K562 (cell line): ENCODE measurements at regions not wholly inside any gene's neighbourhood (a gene's known extent, or its start where the extent isn't known, plus 50 kb on each side); places are given as distances from the start of the nearest gene placed in this dataset.

Experiments used
- ATAC-seq: fragments of 200-7000 bp; cut with Tn5 transposase; 3 replicates; pipeline ENCODE4 v1.9.1; 2020; ENCODE audit warnings: moderate library complexity
- BruUV-seq: library from RNA; stranded (reverse); fragments of 400-500 nt; replicated peaks from 2 replicates; lab custom pipeline; 2021; lab: Mats Ljungman, UMichigan
- CTCF ChIA-PET: fragments of 300-600 bp; formaldehyde crosslinking; extraction: SDS; loops from one replicate; lab custom pipeline; 2021; ENCODE audit warnings: low intra/inter-chr PET ratio; lab: Yijun Ruan, JAX
- POLR2A ChIA-PET: fragments of 300-600, 350-650 bp; sonication (Branson Sonifier 250); formaldehyde crosslinking; extraction: SDS; loops from one replicate; lab custom pipeline; 2021; ENCODE audit warnings: antibody characterized with exemption, inconsistent platforms; lab: Yijun Ruan, JAX
- DNase-seq, 4 experiments: peaks; one replicate each; pipeline versions ENCODE4 v3.0.0 to v3.0.0-alpha.2; 2011 to 2018; ENCODE audit warnings: low spot score in 3 of 4, mixed read lengths in 3 of 4; ENCODE audit errors: extremely low read depth in 1 of 4
- FAIRE-seq: peaks from 2 replicates; lab custom pipeline; 2011; peaks lifted over from hg19 to GRCh38; lab: Jason Lieb, UNC
- H2AFZ ChIP-seq: 2 replicates; pipeline ENCODE4 v1.6.0; 2011; ENCODE audit warnings: low read depth, low read length, control low read depth, inconsistent platforms
- H3K27ac ChIP-seq: fragments of 200-600 bp; 3 replicates; pipeline ENCODE4 v1.8.0; 2011; ENCODE audit warnings: low read depth, mild to moderate bottlenecking, control low read depth, inconsistent platforms, low read length, moderate library complexity, mixed read lengths; ENCODE audit errors: extremely low read depth
- H3K27me3 ChIP-seq, 2 experiments: fragments of 300-600 bp in 1 of 2; 2 replicates in 1 of 2; 3 replicates in 1 of 2; pipeline versions ENCODE4 v1.6.0 to v1.8.0; 2011; ENCODE audit warnings: inconsistent platforms in 2 of 2, low read length in 2 of 2, mild to moderate bottlenecking in 1 of 2, mixed read lengths in 1 of 2, moderate library complexity in 1 of 2; ENCODE audit not compliant: control insufficient read depth in 2 of 2, insufficient read depth in 2 of 2
- H3K36me3 ChIP-seq: fragments of 300-600 bp; 3 replicates; pipeline ENCODE4 v1.8.0; 2011; ENCODE audit warnings: mild to moderate bottlenecking, low read length, inconsistent platforms; ENCODE audit not compliant: control insufficient read depth, insufficient read depth
- H3K4me1 ChIP-seq, 2 experiments: fragments of 200-600 bp in 1 of 2; replicated peaks in 1 of 2; 2 replicates in 1 of 2; 3 replicates in 1 of 2; pipeline versions ENCODE4 v1.5.1 to v1.8.0; 2011; ENCODE audit warnings: inconsistent platforms in 2 of 2, low read length in 2 of 2, mild to moderate bottlenecking in 1 of 2, mixed read lengths in 1 of 2, moderate library complexity in 1 of 2; ENCODE audit not compliant: control insufficient read depth in 2 of 2, insufficient read depth in 2 of 2
- H3K4me2 ChIP-seq: 2 replicates; pipeline ENCODE4 v1.6.1; 2011; ENCODE audit warnings: low read length, control low read depth, inconsistent platforms, mixed read lengths; ENCODE audit not compliant: insufficient read depth
- H3K4me3 ChIP-seq: fragments of 200-600 bp; sonication (generic), shearing (Covaris generic); 2 replicates; pipeline ENCODE4 v1.5.1; 2016; ENCODE audit warnings: control low read depth, inconsistent platforms
- H3K79me2 ChIP-seq: fragments of 200-600 bp; 3 replicates; pipeline ENCODE4 v1.8.0; 2011; ENCODE audit warnings: low read length, inconsistent platforms; ENCODE audit not compliant: control insufficient read depth, insufficient read depth
- H3K9ac ChIP-seq, 2 experiments: 2 replicates each; pipeline versions ENCODE4 v1.6.0 to v1.6.1; 2011; ENCODE audit warnings: low read depth in 2 of 2, low read length in 2 of 2, control low read depth in 1 of 2, inconsistent platforms in 1 of 2, mild to moderate bottlenecking in 1 of 2, mixed read lengths in 1 of 2; ENCODE audit not compliant: insufficient read depth in 1 of 2
- H3K9me1 ChIP-seq: one replicate; pipeline ENCODE4 v1.6.0; 2011; ENCODE audit warnings: inconsistent platforms, mild to moderate bottlenecking, low read length, moderate library complexity; ENCODE audit not compliant: control insufficient read depth, insufficient read depth
- H3K9me3 ChIP-seq: replicated peaks from 2 replicates; pipeline ENCODE4 v1.5.1; 2011; ENCODE audit warnings: low read depth, low read length, inconsistent platforms; ENCODE audit not compliant: control insufficient read depth, insufficient read depth
- H4K20me1 ChIP-seq: replicated peaks from 2 replicates; pipeline ENCODE4 v1.6.1; 2011; ENCODE audit warnings: low read length, inconsistent platforms, mixed read lengths; ENCODE audit not compliant: control insufficient read depth, insufficient read depth
- ADNP ChIP-seq: fragments of 200-800 bp; sonication (Bioruptor generic); IDR thresholded peaks from 2 replicates; pipeline ENCODE4 v1.6.1; 2016; ENCODE audit warnings: missing genetic modification characterization, missing compliant biosample characterization
- GTF2E2 ChIP-seq: fragments of 200-800 bp; sonication (Bioruptor generic); IDR thresholded peaks from 2 replicates; pipeline ENCODE4 v1.6.1; 2016; ENCODE audit warnings: missing genetic modification characterization, missing compliant biosample characterization
- MCM7 ChIP-seq, 2 experiments: fragments of 450-650 bp; IDR thresholded peaks; 2 replicates each; pipeline ENCODE4 v1.6.1; 2016 to 2018
- MECOM ChIP-seq: fragments of 250-450 bp; sonication (Bioruptor Pico); IDR thresholded peaks from 2 replicates; pipeline ENCODE4 v1.8.0; 2022; ENCODE audit warnings: inconsistent platforms
- ZFX ChIP-seq: sonication (generic); formaldehyde crosslinking; IDR thresholded peaks from 2 replicates; pipeline ENCODE4 v1.8.0; 2022; ENCODE audit warnings: mild to moderate bottlenecking, missing genetic modification reagents, moderate library complexity
- ZNF165 ChIP-seq: fragments of 250-450 bp; sonication (Bioruptor Pico); IDR thresholded peaks from 2 replicates; pipeline ENCODE4 v1.4.0; 2020; ENCODE audit warnings: borderline replicate concordance
- ZNF347 ChIP-seq: fragments of 450-650 bp; formaldehyde crosslinking; IDR thresholded peaks from 2 replicates; pipeline ENCODE4 v1.4.0; 2020; ENCODE audit warnings: low read depth, mild to moderate bottlenecking, moderate library complexity
- ZNF589 ChIP-seq: fragments of 200-800 bp; sonication (Bioruptor generic); IDR thresholded peaks from 2 replicates; pipeline ENCODE4 v1.6.1; 2016; ENCODE audit warnings: low read depth, missing genetic modification characterization, missing compliant biosample characterization
- ZNF830 ChIP-seq: fragments of 250-450 bp; sonication (Bioruptor Pico); IDR thresholded peaks from 2 replicates; pipeline ENCODE4 v1.5.0; 2021; ENCODE audit warnings: mild to moderate bottlenecking
- WGBS: fragments of 100-300 bp; shearing (Covaris generic); methylation state at CpG from one replicate; pipeline ENCODE4 v1.1.6; 2016; ENCODE audit warnings: low coverage, mixed read lengths; ENCODE audit not compliant: insufficient coverage; ENCODE audit errors: missing lambda C conversion rate; 5-methylcytosine and 5-hydroxymethylcytosine counted together
- in situ Hi-C: fragments of 300-500 bp; cut with MboI; formaldehyde crosslinking; loops from 4 replicates; pipeline ENCODE4 v1.15.0; 2018; ENCODE audit warnings: inconsistent platforms, mixed read lengths
- intact Hi-C: fragments of 100-400 bp; cut with micrococcal nuclease; formaldehyde crosslinking; loops from 2 replicates; pipeline ENCODE4 v1.14.2; 2022
- TF ChIP-seq, protein P1 (sequence below): fragments of 250-450 bp; sonication (Bioruptor Pico); IDR thresholded peaks from 2 replicates; pipeline ENCODE4 v1.5.0; 2022; ENCODE audit warnings: mild to moderate bottlenecking
- TF ChIP-seq, protein P2 (sequence below): fragments of 450-650 bp; IDR thresholded peaks from 2 replicates; pipeline ENCODE4 v1.6.1; 2018; ENCODE audit warnings: mild to moderate bottlenecking, low read depth; ENCODE audit not compliant: partially characterized antibody
- TF ChIP-seq, protein P3 (sequence below): sonication (generic); formaldehyde crosslinking; IDR thresholded peaks from 2 replicates; pipeline ENCODE4 v1.8.0; 2022; ENCODE audit warnings: mild to moderate bottlenecking, missing genetic modification reagents

DNA sequence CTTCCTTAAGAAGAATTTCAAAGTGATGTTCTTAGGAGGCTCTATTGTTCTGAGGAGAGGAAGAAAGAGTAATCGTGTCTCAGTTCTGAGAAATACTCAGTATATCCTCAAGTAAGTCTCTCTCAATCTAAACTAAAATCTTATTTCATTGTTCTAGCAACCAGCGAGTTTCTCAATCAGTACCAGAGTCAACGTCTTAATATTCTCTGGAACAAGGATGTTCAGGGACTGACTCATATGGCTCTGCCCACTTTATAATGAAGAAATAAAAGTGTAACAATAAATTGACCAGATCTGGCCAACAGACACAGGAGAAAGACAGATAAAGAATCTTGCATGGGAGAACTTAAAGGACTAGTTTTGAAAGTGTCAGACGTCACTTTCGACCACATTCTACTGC, 469.8 kb upstream of the FLRT2 start:
- CTCF ChIA-PET, result no interaction called here
- DNase-seq (no peak), ATAC-seq (no peak), FAIRE-seq (no peak)
- intact Hi-C loops (no loop called here), in situ Hi-C loops (no loop called here)
- Histone ChIP-seq H4K20me1 (no peaks in the 10 kb centered on the region), H3K79me2 (no peaks in the 10 kb centered on the region), H3K9me1 (no peaks in the 10 kb centered on the region), H3K9me3 (no peaks in the 10 kb centered on the region), H3K4me1 (no peaks in the 10 kb centered on the region), H3K27ac (no peak overlapping the region), H3K27me3 (no peaks in the 10 kb centered on the region), H3K4me3 (no peak overlapping the region), H3K36me3 (no peaks in the 10 kb centered on the region), H2AFZ (no peak overlapping the region), H3K9ac (no peak overlapping the region), H3K4me2 (no peak overlapping the region)
- 0% methylated on average over 4 of the region's 5 CpGs for WGBS
- POLR2A ChIA-PET, result no interaction called here
- TF ChIP-seq ADNP (tag) (no peak), ZNF165 (no peak), MECOM (CRISPR knock-in tag) (no peak), ZNF830 (CRISPR knock-in tag) (no peak), ZNF589 (CRISPR knock-in tag) (no peak), ZFX (no peak), GTF2E2 (no peak), ZNF347 (CRISPR knock-in tag) (no peak), MCM7 (IDR thresholded peaks at IDR 0.05) (no peak)
- TF ChIP-seq, protein P1, sequence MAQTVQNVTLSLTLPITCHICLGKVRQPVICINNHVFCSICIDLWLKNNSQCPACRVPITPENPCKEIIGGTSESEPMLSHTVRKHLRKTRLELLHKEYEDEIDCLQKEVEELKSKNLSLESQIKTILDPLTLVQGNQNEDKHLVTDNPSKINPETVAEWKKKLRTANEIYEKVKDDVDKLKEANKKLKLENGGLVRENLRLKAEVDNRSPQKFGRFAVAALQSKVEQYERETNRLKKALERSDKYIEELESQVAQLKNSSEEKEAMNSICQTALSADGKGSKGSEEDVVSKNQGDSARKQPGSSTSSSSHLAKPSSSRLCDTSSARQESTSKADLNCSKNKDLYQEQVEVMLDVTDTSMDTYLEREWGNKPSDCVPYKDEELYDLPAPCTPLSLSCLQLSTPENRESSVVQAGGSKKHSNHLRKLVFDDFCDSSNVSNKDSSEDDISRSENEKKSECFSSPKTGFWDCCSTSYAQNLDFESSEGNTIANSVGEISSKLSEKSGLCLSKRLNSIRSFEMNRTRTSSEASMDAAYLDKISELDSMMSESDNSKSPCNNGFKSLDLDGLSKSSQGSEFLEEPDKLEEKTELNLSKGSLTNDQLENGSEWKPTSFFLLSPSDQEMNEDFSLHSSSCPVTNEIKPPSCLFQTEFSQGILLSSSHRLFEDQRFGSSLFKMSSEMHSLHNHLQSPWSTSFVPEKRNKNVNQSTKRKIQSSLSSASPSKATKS (CRISPR knock-in tag), result no peak
- TF ChIP-seq, protein P2, sequence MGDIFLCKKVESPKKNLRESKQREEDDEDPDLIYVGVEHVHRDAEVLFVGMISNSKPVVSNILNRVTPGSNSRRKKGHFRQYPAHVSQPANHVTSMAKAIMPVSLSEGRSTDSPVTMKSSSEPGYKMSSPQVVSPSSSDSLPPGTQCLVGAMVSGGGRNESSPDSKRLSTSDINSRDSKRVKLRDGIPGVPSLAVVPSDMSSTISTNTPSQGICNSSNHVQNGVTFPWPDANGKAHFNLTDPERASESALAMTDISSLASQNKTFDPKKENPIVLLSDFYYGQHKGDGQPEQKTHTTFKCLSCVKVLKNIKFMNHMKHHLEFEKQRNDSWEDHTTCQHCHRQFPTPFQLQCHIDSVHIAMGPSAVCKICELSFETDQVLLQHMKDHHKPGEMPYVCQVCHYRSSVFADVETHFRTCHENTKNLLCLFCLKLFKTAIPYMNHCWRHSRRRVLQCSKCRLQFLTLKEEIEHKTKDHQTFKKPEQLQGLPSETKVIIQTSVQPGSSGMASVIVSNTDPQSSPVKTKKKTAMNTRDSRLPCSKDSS, result no peak
- TF ChIP-seq, protein P3, sequence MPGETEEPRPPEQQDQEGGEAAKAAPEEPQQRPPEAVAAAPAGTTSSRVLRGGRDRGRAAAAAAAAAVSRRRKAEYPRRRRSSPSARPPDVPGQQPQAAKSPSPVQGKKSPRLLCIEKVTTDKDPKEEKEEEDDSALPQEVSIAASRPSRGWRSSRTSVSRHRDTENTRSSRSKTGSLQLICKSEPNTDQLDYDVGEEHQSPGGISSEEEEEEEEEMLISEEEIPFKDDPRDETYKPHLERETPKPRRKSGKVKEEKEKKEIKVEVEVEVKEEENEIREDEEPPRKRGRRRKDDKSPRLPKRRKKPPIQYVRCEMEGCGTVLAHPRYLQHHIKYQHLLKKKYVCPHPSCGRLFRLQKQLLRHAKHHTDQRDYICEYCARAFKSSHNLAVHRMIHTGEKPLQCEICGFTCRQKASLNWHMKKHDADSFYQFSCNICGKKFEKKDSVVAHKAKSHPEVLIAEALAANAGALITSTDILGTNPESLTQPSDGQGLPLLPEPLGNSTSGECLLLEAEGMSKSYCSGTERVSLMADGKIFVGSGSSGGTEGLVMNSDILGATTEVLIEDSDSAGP (CRISPR knock-in tag), result no peak
- BruUV-seq, result no TSS peak
